Fibroblast of the aortic adventitia (primary cell): ENCODE measurements at regions not wholly inside any gene's neighbourhood (a gene's known extent, or its start where the extent isn't known, plus 50 kb on each side); places are given as distances from the start of the nearest gene placed in this dataset.

Experiments
- DNase-seq: peaks from one replicate; pipeline ENCODE4 v3.0.0-alpha.2; 2010; ENCODE audit warnings: low read depth
- H3K4me3 ChIP-seq: 2 replicates; pipeline ENCODE4 v1.5.1; 2011; ENCODE audit warnings: low read depth, mild to moderate bottlenecking, control low read depth, low read length, moderate library complexity
- TF ChIP-seq, protein P1 (sequence below): IDR thresholded peaks from 2 replicates; pipeline ENCODE4 v1.5.1; 2011; ENCODE audit warnings: mild to moderate bottlenecking, low read length, control low read depth, inconsistent platforms; ENCODE audit not compliant: insufficient read depth

DNA sequence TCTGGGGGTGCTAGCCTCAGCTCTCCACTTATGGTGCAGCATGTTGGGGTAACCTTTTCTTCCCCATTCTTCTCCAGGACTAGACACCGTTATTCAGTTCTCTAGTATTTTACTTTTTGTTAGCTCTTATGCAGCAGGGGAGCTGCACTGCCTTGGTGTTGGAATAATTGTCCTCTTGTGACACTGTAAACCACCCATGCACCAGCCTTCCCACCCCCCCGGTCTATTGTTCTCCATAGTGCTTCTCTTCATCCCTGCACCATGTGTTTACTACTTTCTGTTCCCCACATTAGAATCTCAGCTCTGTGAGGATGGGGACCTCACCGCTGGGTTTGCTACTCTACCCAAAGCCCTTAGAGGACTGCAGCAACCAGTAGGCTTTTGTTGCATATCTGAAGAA lies 230.7 kb downstream of the RPS24 start:
- no peak overlapping the region for H3K4me3 ChIP-seq
- TF ChIP-seq, protein P1, sequence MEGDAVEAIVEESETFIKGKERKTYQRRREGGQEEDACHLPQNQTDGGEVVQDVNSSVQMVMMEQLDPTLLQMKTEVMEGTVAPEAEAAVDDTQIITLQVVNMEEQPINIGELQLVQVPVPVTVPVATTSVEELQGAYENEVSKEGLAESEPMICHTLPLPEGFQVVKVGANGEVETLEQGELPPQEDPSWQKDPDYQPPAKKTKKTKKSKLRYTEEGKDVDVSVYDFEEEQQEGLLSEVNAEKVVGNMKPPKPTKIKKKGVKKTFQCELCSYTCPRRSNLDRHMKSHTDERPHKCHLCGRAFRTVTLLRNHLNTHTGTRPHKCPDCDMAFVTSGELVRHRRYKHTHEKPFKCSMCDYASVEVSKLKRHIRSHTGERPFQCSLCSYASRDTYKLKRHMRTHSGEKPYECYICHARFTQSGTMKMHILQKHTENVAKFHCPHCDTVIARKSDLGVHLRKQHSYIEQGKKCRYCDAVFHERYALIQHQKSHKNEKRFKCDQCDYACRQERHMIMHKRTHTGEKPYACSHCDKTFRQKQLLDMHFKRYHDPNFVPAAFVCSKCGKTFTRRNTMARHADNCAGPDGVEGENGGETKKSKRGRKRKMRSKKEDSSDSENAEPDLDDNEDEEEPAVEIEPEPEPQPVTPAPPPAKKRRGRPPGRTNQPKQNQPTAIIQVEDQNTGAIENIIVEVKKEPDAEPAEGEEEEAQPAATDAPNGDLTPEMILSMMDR: no peak
- DNase-seq: no peak

DNA sequence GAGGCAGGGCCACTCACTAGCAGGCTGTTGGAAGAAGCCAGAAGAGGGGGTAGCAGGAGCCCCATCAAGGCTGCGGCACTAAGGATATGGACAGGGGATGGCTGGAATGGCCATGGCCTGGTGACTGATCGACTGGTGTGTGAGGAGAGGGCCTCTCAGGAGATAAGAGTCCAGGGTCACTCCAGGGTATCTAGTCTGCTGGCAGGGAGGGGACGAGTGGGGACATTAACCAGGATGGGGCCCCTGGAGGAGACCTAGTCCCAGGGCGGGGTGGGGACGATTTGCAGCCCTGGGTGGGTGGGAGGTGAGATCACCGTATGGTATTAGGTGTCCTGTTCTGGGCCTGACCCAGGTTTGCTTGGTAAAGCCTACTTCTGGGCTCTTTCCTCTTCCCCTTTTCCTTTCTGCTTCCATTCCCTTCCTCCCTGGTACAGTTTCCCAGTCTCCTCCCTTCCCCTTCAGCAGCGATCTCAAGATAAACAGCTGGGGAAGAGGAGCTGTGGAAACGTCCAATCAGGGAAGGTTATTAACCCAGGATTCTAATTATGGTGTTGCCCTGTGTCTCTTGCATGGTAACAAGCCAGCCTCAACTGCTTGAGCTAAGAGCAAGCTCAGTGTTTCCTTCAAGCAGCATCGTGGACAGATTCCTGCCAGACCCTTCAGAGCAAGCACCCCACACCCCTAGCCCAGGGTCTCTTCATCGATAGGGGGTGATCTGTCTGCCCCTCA lies 233.2 kb downstream of the RPS24 start:
- DNase-seq: no peak
- no peak overlapping the region for H3K4me3 ChIP-seq
- TF ChIP-seq, protein P1: no peak

DNA sequence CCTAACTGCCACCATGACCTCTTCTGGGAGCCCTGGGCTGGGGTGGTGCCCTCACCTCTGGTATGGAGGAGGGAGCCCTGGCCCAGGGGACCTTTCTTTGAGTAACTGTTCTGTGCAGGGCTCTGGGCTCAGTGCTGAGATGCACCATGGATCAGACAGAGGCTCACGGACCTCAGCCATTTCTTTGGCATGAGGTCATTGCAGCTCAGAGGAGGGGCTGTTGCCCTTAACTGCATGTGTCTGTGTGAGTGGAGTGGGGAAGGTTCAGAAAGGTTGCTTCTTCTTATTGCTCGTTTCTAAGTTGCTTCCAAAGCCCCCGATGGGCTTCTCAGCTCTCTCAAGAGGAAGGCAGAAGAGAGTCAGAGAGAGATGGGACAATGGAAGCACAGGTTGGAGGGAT lies 233.9 kb downstream of the RPS24 start:
- no peak overlapping the region for H3K4me3 ChIP-seq
- no peak for DNase-seq
- TF ChIP-seq, protein P1: no peak

DNA sequence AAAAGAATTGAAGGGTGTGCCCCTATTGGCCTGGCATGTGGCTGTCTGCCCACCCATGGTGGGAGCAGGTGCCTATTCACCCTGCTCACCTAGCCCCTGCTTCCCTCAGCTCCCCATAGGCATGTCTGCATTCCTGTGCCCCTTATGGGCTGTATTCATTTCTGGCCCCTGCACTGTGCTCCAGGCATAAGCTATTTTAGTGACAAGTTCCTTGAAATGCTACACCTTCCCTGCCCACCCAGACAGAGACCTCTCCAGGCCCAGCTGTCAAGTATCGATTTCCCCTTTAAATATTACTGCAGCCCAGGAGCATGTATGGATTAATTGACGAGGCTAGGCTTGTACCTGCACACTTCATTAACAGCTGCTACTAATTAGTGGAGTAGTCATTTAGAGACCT lies 235.4 kb downstream of the RPS24 start:
- no peak overlapping the region for H3K4me3 ChIP-seq
- no peak for DNase-seq
- TF ChIP-seq, protein P1: no peak

DNA sequence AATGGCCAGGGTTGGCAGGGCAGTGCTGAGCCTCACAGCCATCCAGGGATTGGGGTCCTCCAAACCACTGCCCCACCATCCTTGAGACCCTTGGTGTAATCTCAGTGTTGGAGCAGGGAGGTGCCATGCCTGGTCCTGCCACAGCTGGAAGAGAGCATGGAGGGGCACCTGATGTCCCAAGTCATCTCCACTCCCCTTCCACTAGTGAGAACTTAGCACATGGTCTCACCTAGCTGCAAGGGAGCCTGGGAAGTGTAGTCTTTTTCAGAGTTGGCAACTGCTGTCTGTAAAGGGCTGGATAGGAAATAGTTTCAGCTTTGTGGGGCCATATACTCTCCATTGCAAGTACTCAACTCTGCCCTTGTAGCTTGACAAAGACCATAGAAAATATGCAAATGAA lies 238.7 kb downstream of the RPS24 start:
- H3K4me3 ChIP-seq: no peak overlapping the region
- DNase-seq: no peak
- TF ChIP-seq, protein P1: no peak

DNA sequence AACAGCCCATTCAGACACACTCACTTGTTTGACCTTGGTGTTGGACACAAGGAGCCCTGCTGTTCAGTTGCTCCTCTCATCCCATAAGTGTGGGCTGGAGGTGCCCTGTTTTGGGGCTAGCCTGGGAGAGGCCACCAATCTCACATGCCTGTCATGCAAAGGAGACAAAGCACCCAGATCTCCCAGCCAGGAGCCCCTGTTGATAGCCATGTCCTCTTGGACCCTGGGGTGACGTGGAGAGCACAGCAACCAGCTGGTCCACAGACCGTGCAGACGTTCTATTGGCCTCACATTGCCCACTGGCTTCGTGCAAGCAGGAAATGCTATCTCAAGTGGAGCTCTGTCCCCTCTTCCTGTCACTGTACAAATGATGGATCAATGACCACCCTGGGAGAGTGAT lies 240.8 kb downstream of the RPS24 start:
- TF ChIP-seq, protein P1: no peak
- no peak for DNase-seq
- H3K4me3 ChIP-seq: no peak overlapping the region

DNA sequence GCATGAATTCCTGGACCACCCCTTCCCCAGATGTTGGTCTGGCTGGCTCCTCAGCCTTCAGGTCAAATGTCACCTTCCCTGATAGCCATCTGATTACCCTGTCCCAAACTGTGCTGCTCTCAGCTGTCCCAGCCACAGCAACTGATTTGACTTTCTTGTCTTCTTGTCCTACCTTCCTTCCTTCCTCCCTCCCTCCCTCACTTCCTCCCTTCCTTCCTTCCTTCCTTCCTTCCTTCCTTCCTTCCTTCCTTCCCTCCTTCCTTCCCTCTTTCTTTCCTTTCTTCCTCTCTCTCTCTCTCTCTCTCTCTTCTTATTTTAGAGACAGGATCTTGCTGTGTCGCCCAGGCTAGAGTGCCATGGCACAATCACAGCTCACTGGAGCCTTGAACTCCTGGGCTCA lies 242.5 kb downstream of the RPS24 start:
- no peak overlapping the region for H3K4me3 ChIP-seq
- TF ChIP-seq, protein P1: no peak
- no peak for DNase-seq
